Loucy (cell line): ENCODE measurements at regions not wholly inside any gene's neighbourhood (a gene's known extent, or its start where the extent isn't known, plus 50 kb on each side); places are given as distances from the start of the nearest gene placed in this dataset.

Experiments used
- H2AFZ ChIP-seq: fragments of 200-600 bp; sonication (generic); 2 replicates; pipeline ENCODE4 v1.6.0; 2016; ENCODE audit warnings: antibody characterized with exemption, mild to moderate bottlenecking, low read length, moderate library complexity
- H3F3A ChIP-seq: fragments of 200-600 bp; 2 replicates; pipeline ENCODE4 v1.6.0; 2016; ENCODE audit warnings: antibody characterized with exemption, low read depth, mild to moderate bottlenecking
- H3K27me3 ChIP-seq: fragments of 200-600 bp; sonication (generic); 2 replicates; pipeline ENCODE4 v1.6.1; 2014; ENCODE audit warnings: low read length, mild to moderate bottlenecking; ENCODE audit not compliant: insufficient read depth, poor library complexity, severe bottlenecking
- H3K36me3 ChIP-seq: fragments of 200-600 bp; sonication (generic); 2 replicates; pipeline ENCODE4 v1.6.1; 2016; ENCODE audit warnings: low read length; ENCODE audit not compliant: insufficient read depth
- H3K4me1 ChIP-seq: fragments of 200-600 bp; sonication (generic); 2 replicates; pipeline ENCODE4 v1.5.1; 2014; ENCODE audit warnings: low read length, mild to moderate bottlenecking; ENCODE audit not compliant: insufficient read depth, poor library complexity, severe bottlenecking
- H3K4me2 ChIP-seq: fragments of 200-600 bp; sonication (generic); 2 replicates; pipeline ENCODE4 v1.6.0; 2014; ENCODE audit warnings: antibody characterized with exemption, low read length, low read depth, mild to moderate bottlenecking; ENCODE audit not compliant: poor library complexity, severe bottlenecking
- H3K4me3 ChIP-seq: fragments of 200-600 bp; sonication (generic); 2 replicates; pipeline ENCODE4 v1.5.1; 2014; ENCODE audit warnings: low read length, mild to moderate bottlenecking, mixed read lengths; ENCODE audit not compliant: poor library complexity, severe bottlenecking
- H3K79me2 ChIP-seq: fragments of 200-600 bp; sonication (generic); 2 replicates; pipeline ENCODE4 v1.6.1; 2014; ENCODE audit warnings: low read length; ENCODE audit not compliant: insufficient read depth
- H3K9ac ChIP-seq: fragments of 200-600 bp; sonication (generic); 2 replicates; pipeline ENCODE4 v1.6.0; 2014; ENCODE audit warnings: mild to moderate bottlenecking, low read depth, low read length, moderate library complexity; ENCODE audit not compliant: poor library complexity, severe bottlenecking
- H3K9me2 ChIP-seq: fragments of 200-600 bp; sonication (generic); replicated peaks from 2 replicates; pipeline ENCODE4 v1.6.1; 2016; ENCODE audit warnings: low read depth, low read length, mixed read lengths
- H3K9me3 ChIP-seq: fragments of 200-600 bp; sonication (generic); 2 replicates; pipeline ENCODE4 v1.6.1; 2014; ENCODE audit warnings: mild to moderate bottlenecking, antibody characterized with exemption, low read length, low read depth; ENCODE audit not compliant: insufficient read depth
- H4K20me1 ChIP-seq: fragments of 200-600 bp; sonication (generic); 2 replicates; pipeline ENCODE4 v1.6.0; 2014; ENCODE audit warnings: antibody characterized with exemption, low read length, mild to moderate bottlenecking; ENCODE audit not compliant: insufficient read depth, poor library complexity, severe bottlenecking
- EZH2phosphoT487 ChIP-seq: fragments of 200-600 bp; IDR thresholded peaks from 2 replicates; pipeline ENCODE4 v1.6.1; 2018; ENCODE audit warnings: antibody characterized with exemption, mild to moderate bottlenecking, moderate library complexity, borderline replicate concordance
- TF ChIP-seq, protein P1 (sequence below): fragments of 200-600 bp; sonication (generic); conservative IDR thresholded peaks from 2 replicates; pipeline ENCODE4 v1.5.1; 2014; ENCODE audit warnings: mild to moderate bottlenecking, antibody characterized with exemption, low read length

DNA sequence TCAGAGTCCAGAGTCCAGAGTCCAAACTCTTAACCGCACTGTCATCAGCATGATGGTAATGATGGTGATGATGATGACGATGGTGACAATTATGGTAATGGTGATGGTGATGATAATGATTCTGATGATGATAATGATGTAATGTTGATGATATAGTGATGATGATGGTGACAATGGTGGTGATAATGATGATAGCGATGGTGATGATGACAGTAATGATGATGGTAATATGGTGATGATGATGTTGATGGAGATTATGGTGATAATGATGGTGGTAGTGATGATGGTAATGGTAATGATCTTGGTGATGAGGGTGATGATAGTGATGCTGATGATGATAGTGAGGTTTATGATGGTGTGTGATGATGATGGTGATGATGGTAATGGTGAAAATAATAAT lies 367.8 kb upstream of the CDH4 start:
- no peaks in the 10 kb centered on the region for H3K9me2 ChIP-seq
- H3K79me2 ChIP-seq = no peaks in the 10 kb centered on the region
- H2AFZ ChIP-seq = no peak overlapping the region
- H3K4me3 ChIP-seq = no peak overlapping the region
- no peaks in the 10 kb centered on the region for H3K27me3 ChIP-seq
- no peaks in the 10 kb centered on the region for H3K4me1 ChIP-seq
- H3F3A ChIP-seq = no peaks in the 10 kb centered on the region
- H4K20me1 ChIP-seq = no peaks in the 10 kb centered on the region
- no peak overlapping the region for H3K9ac ChIP-seq
- no peak for TF ChIP-seq EZH2phosphoT487
- TF ChIP-seq, protein P1, sequence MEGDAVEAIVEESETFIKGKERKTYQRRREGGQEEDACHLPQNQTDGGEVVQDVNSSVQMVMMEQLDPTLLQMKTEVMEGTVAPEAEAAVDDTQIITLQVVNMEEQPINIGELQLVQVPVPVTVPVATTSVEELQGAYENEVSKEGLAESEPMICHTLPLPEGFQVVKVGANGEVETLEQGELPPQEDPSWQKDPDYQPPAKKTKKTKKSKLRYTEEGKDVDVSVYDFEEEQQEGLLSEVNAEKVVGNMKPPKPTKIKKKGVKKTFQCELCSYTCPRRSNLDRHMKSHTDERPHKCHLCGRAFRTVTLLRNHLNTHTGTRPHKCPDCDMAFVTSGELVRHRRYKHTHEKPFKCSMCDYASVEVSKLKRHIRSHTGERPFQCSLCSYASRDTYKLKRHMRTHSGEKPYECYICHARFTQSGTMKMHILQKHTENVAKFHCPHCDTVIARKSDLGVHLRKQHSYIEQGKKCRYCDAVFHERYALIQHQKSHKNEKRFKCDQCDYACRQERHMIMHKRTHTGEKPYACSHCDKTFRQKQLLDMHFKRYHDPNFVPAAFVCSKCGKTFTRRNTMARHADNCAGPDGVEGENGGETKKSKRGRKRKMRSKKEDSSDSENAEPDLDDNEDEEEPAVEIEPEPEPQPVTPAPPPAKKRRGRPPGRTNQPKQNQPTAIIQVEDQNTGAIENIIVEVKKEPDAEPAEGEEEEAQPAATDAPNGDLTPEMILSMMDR = no peak
- H3K9me3 ChIP-seq = no peaks in the 10 kb centered on the region
- no peak overlapping the region for H3K4me2 ChIP-seq
- H3K36me3 ChIP-seq = no peaks in the 10 kb centered on the region

DNA sequence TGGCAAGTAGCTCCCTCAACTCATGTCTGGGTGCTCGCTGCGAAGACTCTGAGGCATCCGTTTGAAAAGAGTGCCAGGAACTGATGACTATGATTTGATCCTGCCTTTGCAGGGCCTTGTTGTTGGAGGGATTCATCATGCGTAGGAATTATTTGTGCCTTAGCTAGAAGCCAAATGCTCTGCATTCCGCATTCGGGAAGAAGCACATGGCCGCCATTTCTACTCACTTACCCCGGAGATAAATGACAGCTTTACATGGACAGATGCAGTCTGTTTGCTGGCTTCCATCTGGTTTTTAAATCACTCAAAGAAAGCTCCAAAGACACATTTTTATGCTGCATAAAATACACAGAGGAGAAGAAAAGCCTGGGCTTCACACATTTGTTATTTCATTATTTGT lies 363.3 kb upstream of the CDH4 start:
- Histone ChIP-seq H3K4me1 (no peaks in the 10 kb centered on the region), H3K4me2 (no peak overlapping the region), H3F3A (no peaks in the 10 kb centered on the region), H4K20me1 (no peaks in the 10 kb centered on the region), H2AFZ (no peak overlapping the region), H3K27me3 (no peaks in the 10 kb centered on the region), H3K4me3 (no peak overlapping the region), H3K36me3 (no peaks in the 10 kb centered on the region), H3K79me2 (no peaks in the 10 kb centered on the region), H3K9me2 (no peaks in the 10 kb centered on the region), H3K9ac (no peak overlapping the region), H3K9me3 (no peaks in the 10 kb centered on the region)
- TF ChIP-seq, protein P1 = no peak
- no peak for TF ChIP-seq EZH2phosphoT487

DNA sequence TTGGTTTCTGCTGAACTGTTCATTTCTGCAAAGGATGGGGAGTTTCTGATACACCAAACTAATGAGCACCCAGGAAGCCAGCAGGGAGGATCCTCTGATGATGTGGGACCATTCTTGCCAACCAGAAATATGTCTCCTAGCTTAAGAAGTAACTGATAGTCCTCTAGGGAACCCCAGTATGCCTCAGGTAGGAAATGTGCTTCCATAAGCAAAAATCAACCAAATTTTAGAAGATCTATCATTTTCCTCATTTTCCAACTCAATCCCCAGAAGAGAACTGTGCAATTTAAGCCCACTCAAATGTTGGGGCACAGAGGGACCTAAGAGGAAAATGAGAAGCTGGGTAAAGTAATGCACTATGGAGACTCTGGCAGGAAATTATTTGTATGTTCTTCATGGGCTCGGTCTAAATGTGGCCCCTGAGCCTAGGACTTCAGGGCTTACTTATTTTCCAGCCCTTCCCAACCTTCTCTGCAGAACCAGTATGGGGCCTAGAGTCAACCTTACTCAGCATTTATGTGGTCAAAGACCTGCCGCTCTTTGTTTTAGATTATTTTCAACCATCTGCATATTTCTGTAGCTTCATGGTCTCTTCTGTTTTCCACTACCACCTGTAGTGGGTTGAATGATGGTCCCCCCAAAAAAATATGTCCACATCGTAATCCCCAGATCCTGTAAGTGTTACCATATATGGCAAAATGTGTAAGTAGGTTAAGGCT lies 359.8 kb upstream of the CDH4 start:
- no peaks in the 10 kb centered on the region for H3K79me2 ChIP-seq
- H4K20me1 ChIP-seq = no peaks in the 10 kb centered on the region
- no peaks in the 10 kb centered on the region for H3K9me3 ChIP-seq
- no peaks in the 10 kb centered on the region for H3K9me2 ChIP-seq
- no peak overlapping the region for H3K4me3 ChIP-seq
- TF ChIP-seq EZH2phosphoT487 = no peak
- TF ChIP-seq, protein P1 = no peak
- no peak overlapping the region for H3K9ac ChIP-seq
- no peaks in the 10 kb centered on the region for H3K4me1 ChIP-seq
- H2AFZ ChIP-seq = no peak overlapping the region
- H3K36me3 ChIP-seq = no peaks in the 10 kb centered on the region
- no peaks in the 10 kb centered on the region for H3K27me3 ChIP-seq
- H3F3A ChIP-seq = no peaks in the 10 kb centered on the region
- H3K4me2 ChIP-seq = no peak overlapping the region
